H9 (cell line): ENCODE measurements at regions not wholly inside any gene's neighbourhood (a gene's known extent, or its start where the extent isn't known, plus 50 kb on each side); places are given as distances from the start of the nearest gene placed in this dataset.
A peak's percentile ranks its signal among the peaks of the same experiment; 100 is the strongest.

Source experiments
- DNase-seq: peaks from one replicate; pipeline ENCODE4 v3.0.0-alpha.2; 2017
- H2AFZ ChIP-seq: one replicate; pipeline ENCODE4 v1.6.1; 2013; ENCODE audit warnings: mild to moderate bottlenecking, low read length, control low read depth, moderate library complexity
- H2AK5ac ChIP-seq: 2 replicates; pipeline ENCODE4 v1.6.1; 2013; ENCODE audit warnings: low read length, control low read depth, mixed read lengths; ENCODE audit not compliant: insufficient read length
- H2BK120ac ChIP-seq: one replicate; pipeline ENCODE4 v1.6.1; 2013; ENCODE audit warnings: low read depth, mild to moderate bottlenecking, low read length, control low read depth, inconsistent platforms; ENCODE audit not compliant: poor library complexity, severe bottlenecking
- H2BK12ac ChIP-seq: 2 replicates; pipeline ENCODE4 v1.6.1; 2013; ENCODE audit warnings: low read length, control low read depth, mixed read lengths, low read depth; ENCODE audit not compliant: insufficient read length
- H2BK15ac ChIP-seq: 2 replicates; pipeline ENCODE4 v1.6.1; 2013; ENCODE audit warnings: low read depth, low read length, control low read depth
- H2BK20ac ChIP-seq: one replicate; pipeline ENCODE4 v1.6.1; 2013; ENCODE audit warnings: low read depth, mild to moderate bottlenecking, low read length, control low read depth, inconsistent platforms; ENCODE audit not compliant: poor library complexity, severe bottlenecking
- H2BK5ac ChIP-seq: 2 replicates; pipeline ENCODE4 v1.6.1; 2013; ENCODE audit warnings: low read length, control low read depth, mixed read lengths; ENCODE audit not compliant: insufficient read length
- H3K14ac ChIP-seq: 2 replicates; pipeline ENCODE4 v1.6.1; 2013; ENCODE audit warnings: low read length, control low read depth; ENCODE audit not compliant: insufficient read depth
- H3K18ac ChIP-seq: 2 replicates; pipeline ENCODE4 v1.6.1; 2013; ENCODE audit warnings: low read depth, mild to moderate bottlenecking, mixed read lengths, low read length, control low read depth; ENCODE audit not compliant: insufficient read length
- H3K23ac ChIP-seq: 2 replicates; pipeline ENCODE4 v1.6.1; 2013; ENCODE audit warnings: low read length, control low read depth, mixed read lengths, low read depth; ENCODE audit not compliant: insufficient read length
- H3K23me2 ChIP-seq: 2 replicates; pipeline ENCODE4 v1.6.1; 2013; ENCODE audit warnings: low read depth, mild to moderate bottlenecking, mixed read lengths, low read length, control low read depth; ENCODE audit not compliant: insufficient read length, poor library complexity, severe bottlenecking
- H3K27ac ChIP-seq: 2 replicates; pipeline ENCODE4 v1.5.1; 2013; ENCODE audit warnings: low read length, control low read depth, mixed read lengths, low read depth; ENCODE audit not compliant: insufficient read length
- H3K27me3 ChIP-seq: 2 replicates; pipeline ENCODE4 v1.6.1; 2013; ENCODE audit warnings: low read length, control low read depth, inconsistent platforms; ENCODE audit not compliant: insufficient read depth
- H3K4ac ChIP-seq: 2 replicates; pipeline ENCODE4 v1.6.1; 2013; ENCODE audit warnings: low read depth, mild to moderate bottlenecking, control low read depth, inconsistent platforms, low read length, moderate library complexity
- H3K4me1 ChIP-seq: 2 replicates; pipeline ENCODE4 v1.6.1; 2013; ENCODE audit warnings: low read length, control low read depth, inconsistent platforms; ENCODE audit not compliant: insufficient read depth
- H3K4me2 ChIP-seq: 2 replicates; pipeline ENCODE4 v1.6.1; 2013; ENCODE audit warnings: low read length, control low read depth, mixed read lengths; ENCODE audit not compliant: insufficient read length, insufficient read depth
- H3K56ac ChIP-seq: 2 replicates; pipeline ENCODE4 v1.6.1; 2013; ENCODE audit warnings: low read depth, mild to moderate bottlenecking, mixed read lengths, low read length, control low read depth; ENCODE audit not compliant: insufficient read length
- H3K79me1 ChIP-seq: 2 replicates; pipeline ENCODE4 v1.6.1; 2013; ENCODE audit warnings: low read depth, mild to moderate bottlenecking, moderate library complexity, low read length, control low read depth, inconsistent platforms; ENCODE audit not compliant: insufficient read depth, poor library complexity, severe bottlenecking
- H3K79me2 ChIP-seq: 2 replicates; pipeline ENCODE4 v1.6.1; 2013; ENCODE audit warnings: low read length, control low read depth, inconsistent platforms; ENCODE audit not compliant: insufficient read depth
- H3K9ac ChIP-seq: 2 replicates; pipeline ENCODE4 v1.6.1; 2013; ENCODE audit warnings: low read length, control low read depth, mixed read lengths; ENCODE audit not compliant: insufficient read length; ENCODE audit errors: extremely low read depth
- H3K9me3 ChIP-seq: one replicate; pipeline ENCODE4 v1.6.1; 2013; ENCODE audit warnings: low read depth, low read length, inconsistent platforms; ENCODE audit not compliant: control insufficient read depth
- H3T11ph ChIP-seq: one replicate; pipeline ENCODE4 v1.6.1; 2013; ENCODE audit warnings: mild to moderate bottlenecking, low read length, control low read depth, inconsistent platforms
- H4K20me1 ChIP-seq: one replicate; pipeline ENCODE4 v1.6.1; 2013; ENCODE audit not compliant: control insufficient read depth, insufficient read length, insufficient read depth
- H4K5ac ChIP-seq: 2 replicates; pipeline ENCODE4 v1.6.1; 2013; ENCODE audit warnings: low read depth, mild to moderate bottlenecking, mixed read lengths, low read length, control low read depth; ENCODE audit not compliant: insufficient read length
- H4K8ac ChIP-seq: replicated peaks from 2 replicates; pipeline ENCODE4 v1.6.1; 2013; ENCODE audit warnings: low read length, control low read depth, mixed read lengths, low read depth; ENCODE audit not compliant: insufficient read length
- H4K91ac ChIP-seq: 2 replicates; pipeline ENCODE4 v1.6.1; 2013; ENCODE audit warnings: low read depth, mild to moderate bottlenecking, moderate library complexity, mixed read lengths, low read length, control low read depth; ENCODE audit not compliant: insufficient read length
- H3K27ac Mint-ChIP-seq, 3 experiments: 2 replicates in 2 of 3; 3 replicates in 1 of 3; pipeline ENCODE4 v1.8.0; 2020 to 2021; ENCODE audit warnings: mixed read lengths in 3 of 3, mild to moderate bottlenecking in 1 of 3, moderate library complexity in 1 of 3
- H3K27me3 Mint-ChIP-seq: 2 replicates; pipeline ENCODE4 v1.8.0; 2021; ENCODE audit warnings: low read depth, mild to moderate bottlenecking, moderate library complexity, mixed read lengths
- H3K36me3 Mint-ChIP-seq, 3 experiments: 2 replicates in 2 of 3; 3 replicates in 1 of 3; pipeline ENCODE4 v1.8.0; 2020 to 2021; ENCODE audit warnings: low read depth in 3 of 3, mixed read lengths in 3 of 3; ENCODE audit not compliant: insufficient read depth in 1 of 3
- H3K4me1 Mint-ChIP-seq, 2 experiments: 2 replicates each; pipeline ENCODE4 v1.8.0; 2020; ENCODE audit warnings: mixed read lengths in 2 of 2
- H3K4me3 Mint-ChIP-seq, 2 experiments: 2 replicates in 1 of 2; 3 replicates in 1 of 2; pipeline ENCODE4 v1.8.0; 2020 to 2021; ENCODE audit warnings: mild to moderate bottlenecking in 2 of 2, mixed read lengths in 2 of 2, moderate library complexity in 1 of 2
- H3K9me3 Mint-ChIP-seq, 2 experiments: 2 replicates in 1 of 2; 3 replicates in 1 of 2; pipeline ENCODE4 v1.8.0; 2020; ENCODE audit warnings: mild to moderate bottlenecking in 2 of 2, mixed read lengths in 2 of 2, moderate library complexity in 1 of 2
- WGBS: extraction: QIAGEN DNeasy Blood & Tissue Kit; methylation state at CpG from one replicate; pipeline ENCODE4 v1.1.7; 2013; ENCODE audit warnings: missing lambda C conversion rate, low lambda C conversion rate, mixed read lengths; ENCODE audit not compliant: insufficient read length; ENCODE audit errors: extremely low coverage; 5-methylcytosine and 5-hydroxymethylcytosine counted together
- TF ChIP-seq, protein P1 (sequence below): fragments of 200-600 bp; sonication (generic); conservative IDR thresholded peaks from 3 replicates; pipeline ENCODE4 v1.8.0; 2021; ENCODE audit warnings: antibody characterized with exemption, mild to moderate bottlenecking

- Histone ChIP-seq H4K91ac (no peak overlapping the region), H3T11ph (no peak overlapping the region), H2BK120ac (no peak overlapping the region), H3K9ac (no peak overlapping the region), H3K27me3 (no peaks in the 10 kb centered on the region), H3K23me2 (no peaks in the 10 kb centered on the region), H3K27ac (no peak overlapping the region), H2BK12ac (no peak overlapping the region), H3K79me1 (no peaks in the 10 kb centered on the region), H3K56ac (no peak overlapping the region), H2AFZ (no peak overlapping the region), H3K4me1 (no peaks in the 10 kb centered on the region), H4K20me1 (no peaks in the 10 kb centered on the region), H3K9me3 (no peaks in the 10 kb centered on the region), H3K18ac (no peak overlapping the region), H3K23ac (no peak overlapping the region), H3K14ac (no peak overlapping the region), H2BK20ac (no peak overlapping the region), H2BK15ac (no peak overlapping the region), H4K5ac (no peak overlapping the region), H2AK5ac (no peak overlapping the region), H3K4ac (no peak overlapping the region), H3K4me2 (no peak overlapping the region), H2BK5ac (no peak overlapping the region), H3K79me2 (no peaks in the 10 kb centered on the region), H4K8ac (no peak overlapping the region)
- H3K27me3 Mint-ChIP-seq, result no peaks in the 10 kb centered on the region
- peaks cover 14 to 20% of the 10 kb centered on the region in 2 experiments for H3K4me1 Mint-ChIP-seq
- peaks cover 0 to 4% of the 10 kb centered on the region in 2 experiments; a peak in 2 of 5 replicates for H3K9me3 Mint-ChIP-seq
- H3K36me3 Mint-ChIP-seq, result 0 out of 7 replicates have a peak, but pooled peaks cover 0 to 4% (median 0%) of the 10 kb centered on the region in 3 experiments
- peak; percentile 52 for DNase-seq
- TF ChIP-seq, protein P1, sequence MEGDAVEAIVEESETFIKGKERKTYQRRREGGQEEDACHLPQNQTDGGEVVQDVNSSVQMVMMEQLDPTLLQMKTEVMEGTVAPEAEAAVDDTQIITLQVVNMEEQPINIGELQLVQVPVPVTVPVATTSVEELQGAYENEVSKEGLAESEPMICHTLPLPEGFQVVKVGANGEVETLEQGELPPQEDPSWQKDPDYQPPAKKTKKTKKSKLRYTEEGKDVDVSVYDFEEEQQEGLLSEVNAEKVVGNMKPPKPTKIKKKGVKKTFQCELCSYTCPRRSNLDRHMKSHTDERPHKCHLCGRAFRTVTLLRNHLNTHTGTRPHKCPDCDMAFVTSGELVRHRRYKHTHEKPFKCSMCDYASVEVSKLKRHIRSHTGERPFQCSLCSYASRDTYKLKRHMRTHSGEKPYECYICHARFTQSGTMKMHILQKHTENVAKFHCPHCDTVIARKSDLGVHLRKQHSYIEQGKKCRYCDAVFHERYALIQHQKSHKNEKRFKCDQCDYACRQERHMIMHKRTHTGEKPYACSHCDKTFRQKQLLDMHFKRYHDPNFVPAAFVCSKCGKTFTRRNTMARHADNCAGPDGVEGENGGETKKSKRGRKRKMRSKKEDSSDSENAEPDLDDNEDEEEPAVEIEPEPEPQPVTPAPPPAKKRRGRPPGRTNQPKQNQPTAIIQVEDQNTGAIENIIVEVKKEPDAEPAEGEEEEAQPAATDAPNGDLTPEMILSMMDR, result peak; percentile 70
- H3K27ac Mint-ChIP-seq, result no peak overlapping the region
- no CpG with 5 or more reads among the region's 7 CpGs for WGBS
- H3K4me3 Mint-ChIP-seq, result no peak overlapping the region
These were observed 58.0 kb upstream of the CHRDL1 start for GRCh38 chrX:110853610-110854009.
